ENCODE measurements at regions not wholly inside any gene's neighbourhood (a gene's known extent, or its start where the extent isn't known, plus 50 kb on each side); places are given as distances from the start of the nearest gene placed in this dataset.

GRCh38 chr6:168228676-168229367, 90.8 kb downstream of the DACT2 start:
- DNase-seq (ENCODE audit: insufficient read length, low spot score) (no peak), FAIRE-seq (no peak)

- DNase-seq (ENCODE audit: insufficient read length, low spot score) (no peak), FAIRE-seq (no peak)
These were observed 91.7 kb downstream of the DACT2 start for GRCh38 chr6:168227840-168228239.

GRCh38 chr6:168226902-168227318, 92.7 kb downstream of the DACT2 start:
- FAIRE-seq = no peak
- no peak for DNase-seq (ENCODE audit: insufficient read length, low spot score)

- no peak for DNase-seq (ENCODE audit: insufficient read length, low spot score)
- FAIRE-seq = no peak
These were observed 93.4 kb downstream of the DACT2 start for GRCh38 chr6:168226061-168226752.

- DNase-seq (ENCODE audit: insufficient read length, low spot score) = no peak
- FAIRE-seq = no peak
These were observed 94.1 kb downstream of the DACT2 start for GRCh38 chr6:168225471-168225911.

- DNase-seq (ENCODE audit: insufficient read length, low spot score) (no peak), FAIRE-seq (no peak)
These were observed 95.8 kb downstream of the DACT2 start for GRCh38 chr6:168223755-168224154.

GRCh38 chr6:168223150-168223549, 96.4 kb downstream of the DACT2 start:
- FAIRE-seq (no peak), DNase-seq (ENCODE audit: insufficient read length, low spot score) (no peak)

- DNase-seq (ENCODE audit: insufficient read length, low spot score) = no peak
- no peak for FAIRE-seq
These were observed 97.2 kb downstream of the DACT2 start for GRCh38 chr6:168222115-168223043.

- FAIRE-seq = no peak
- no peak for DNase-seq (ENCODE audit: insufficient read length, low spot score)
These were observed 98.0 kb downstream of the DACT2 start for GRCh38 chr6:168221497-168222079.

GRCh38 chr6:168221000-168221399, 98.6 kb downstream of the DACT2 start:
- FAIRE-seq = no peak
- DNase-seq (ENCODE audit: insufficient read length, low spot score) = no peak

- no peak for DNase-seq (ENCODE audit: insufficient read length, low spot score)
- no peak for FAIRE-seq
These were observed 99.8 kb downstream of the DACT2 start for GRCh38 chr6:168219804-168220203.

- no peak for DNase-seq (ENCODE audit: insufficient read length, low spot score)
- no peak for FAIRE-seq
These were observed 100.6 kb downstream of the DACT2 start for GRCh38 chr6:168218785-168219566.

GRCh38 chr6:168217880-168218537, 101.6 kb downstream of the DACT2 start:
- no peak for FAIRE-seq

GRCh38 chr6:168217216-168217879, 102.2 kb downstream of the DACT2 start:
- no peak for FAIRE-seq
- no peak for DNase-seq (ENCODE audit: insufficient read length, low spot score)

More at GRCh38 chr6:168217880-168218537, 101.6 kb downstream of the DACT2 start:
- DNase-seq (ENCODE audit: insufficient read length, low spot score) = no peak

- DNase-seq (ENCODE audit: insufficient read length, low spot score) (no peak), FAIRE-seq (no peak)
These were observed 102.8 kb downstream of the DACT2 start for GRCh38 chr6:168216751-168217191.

- no peak for DNase-seq (ENCODE audit: insufficient read length, low spot score)
- no peak for FAIRE-seq
These were observed 103.5 kb downstream of the DACT2 start for GRCh38 chr6:168216117-168216516.

- FAIRE-seq (no peak), DNase-seq (ENCODE audit: insufficient read length, low spot score) (no peak)
These were observed 104.3 kb downstream of the DACT2 start for GRCh38 chr6:168215121-168215808.

GRCh38 chr6:168214586-168215104, 104.9 kb downstream of the DACT2 start:
- FAIRE-seq (no peak), DNase-seq (ENCODE audit: insufficient read length, low spot score) (no peak)

All from HTR-8/SVneo (cell line).